HepG2 (cell line): ENCODE measurements at regions not wholly inside any gene's neighbourhood (a gene's known extent, or its start where the extent isn't known, plus 50 kb on each side); places are given as distances from the start of the nearest gene placed in this dataset.

ENCODE experiments used
- ATAC-seq: fragments of 200-7000 bp; cut with Tn5 transposase; 3 replicates; pipeline ENCODE4 v1.9.1; 2020; ENCODE audit warnings: mild to moderate bottlenecking, moderate library complexity
- BruUV-seq: library from RNA; stranded (reverse); fragments of 400-500 nt; replicated peaks from 2 replicates; lab custom pipeline; 2021; lab: Mats Ljungman, UMichigan
- CTCF ChIA-PET: fragments of 300-600 bp; formaldehyde crosslinking; extraction: SDS; loops from one replicate; lab custom pipeline; 2021; ENCODE audit warnings: low total read pairs, inconsistent platforms, low intra/inter-chr PET ratio; lab: Yijun Ruan, JAX
- POLR2A ChIA-PET: fragments of 350-600 bp; sonication (Branson Sonifier 250); formaldehyde crosslinking; loops from one replicate; lab custom pipeline; 2020; ENCODE audit warnings: antibody characterized with exemption, inconsistent platforms; lab: Yijun Ruan, JAX
- DNase-seq: peaks from one replicate; pipeline ENCODE4 v3.0.0-alpha.2; 2015; ENCODE audit warnings: low spot score
- FAIRE-seq: peaks from 3 replicates; lab custom pipeline; 2011; peaks lifted over from hg19 to GRCh38; lab: Jason Lieb, UNC
- H2AFZ ChIP-seq: one replicate; pipeline ENCODE4 v1.6.1; 2011; ENCODE audit warnings: low read length, inconsistent platforms
- H3K27ac ChIP-seq: fragments of 300-600 bp; 3 replicates; pipeline ENCODE4 v1.8.0; 2011; ENCODE audit warnings: mixed run types, mild to moderate bottlenecking, mixed read lengths, low read length, inconsistent platforms; ENCODE audit not compliant: insufficient read depth; ENCODE audit errors: extremely low read length
- H3K27me3 ChIP-seq, 2 experiments: fragments of 200-600 bp in 1 of 2; 2 replicates in 1 of 2; 3 replicates in 1 of 2; pipeline versions ENCODE4 v1.6.0 to v1.8.0; 2011; ENCODE audit warnings: low read length in 2 of 2, mild to moderate bottlenecking in 2 of 2, moderate library complexity in 2 of 2, inconsistent platforms in 1 of 2; ENCODE audit not compliant: insufficient read depth in 2 of 2, control insufficient read depth in 1 of 2
- H3K36me3 ChIP-seq, 2 experiments: fragments of 200-600 bp in 1 of 2; replicated peaks in 1 of 2; 2 replicates in 1 of 2; 3 replicates in 1 of 2; pipeline versions ENCODE4 v1.5.1 to v1.8.0; 2011; ENCODE audit warnings: low read length in 2 of 2, inconsistent platforms in 1 of 2; ENCODE audit not compliant: insufficient read depth in 2 of 2, control insufficient read depth in 1 of 2
- H3K4me1 ChIP-seq: 2 replicates; pipeline ENCODE4 v1.5.1; 2012; ENCODE audit warnings: low read length, inconsistent platforms; ENCODE audit not compliant: insufficient read depth
- H3K4me2 ChIP-seq: 2 replicates; pipeline ENCODE4 v1.6.0; 2011; ENCODE audit warnings: low read depth, low read length, inconsistent platforms
- H3K4me3 ChIP-seq, 3 experiments: fragments of 200-600 bp in 1 of 3; sonication (generic), shearing (Covaris generic) in 1 of 3; replicated peaks in 1 of 3; 2 replicates each; pipeline ENCODE4 v1.5.1; 2011 to 2016; ENCODE audit warnings: low read length in 3 of 3, inconsistent platforms in 2 of 3, low read depth in 2 of 3, mild to moderate bottlenecking in 2 of 3, control low read depth in 1 of 3, mixed read lengths in 1 of 3; ENCODE audit not compliant: insufficient read depth in 1 of 3
- H3K79me2 ChIP-seq: one replicate; pipeline ENCODE4 v1.6.1; 2011; ENCODE audit warnings: low read length, inconsistent platforms; ENCODE audit not compliant: insufficient read depth
- H3K9ac ChIP-seq: 2 replicates; pipeline ENCODE4 v1.6.0; 2011; ENCODE audit warnings: mild to moderate bottlenecking, low read depth, low read length, inconsistent platforms; ENCODE audit not compliant: insufficient read depth
- H3K9me3 ChIP-seq: 2 replicates; pipeline ENCODE4 v1.5.1; 2012; ENCODE audit warnings: mild to moderate bottlenecking, low read length
- H4K20me1 ChIP-seq: 2 replicates; pipeline ENCODE4 v1.6.0; 2011; ENCODE audit warnings: inconsistent platforms, mild to moderate bottlenecking, low read length, moderate library complexity; ENCODE audit not compliant: insufficient read depth
- ARHGAP35 ChIP-seq: sonication (generic); formaldehyde crosslinking; IDR thresholded peaks from 2 replicates; pipeline ENCODE4 v1.9.0; 2022; ENCODE audit warnings: mild to moderate bottlenecking, inconsistent platforms, moderate library complexity, missing genetic modification reagents, borderline replicate concordance
- CBX5 ChIP-seq: sonication (generic); formaldehyde crosslinking; IDR thresholded peaks from 2 replicates; pipeline ENCODE4 v1.4.0; 2020; ENCODE audit warnings: missing genetic modification reagents, borderline replicate concordance
- HNRNPLL ChIP-seq: fragments of 200-400 bp; formaldehyde crosslinking; IDR thresholded peaks from 2 replicates; pipeline ENCODE4 v1.6.1; 2017; ENCODE audit warnings: mild to moderate bottlenecking, low read depth, low read length; ENCODE audit not compliant: poor library complexity, severe bottlenecking
- KDM5A ChIP-seq: fragments of 200-600 bp; sonication (generic); IDR thresholded peaks from 2 replicates; pipeline ENCODE4 v1.7.0; 2018; ENCODE audit warnings: antibody characterized with exemption, mild to moderate bottlenecking, low read length, borderline replicate concordance
- MXD1 ChIP-seq: sonication (generic); formaldehyde crosslinking; IDR thresholded peaks from 2 replicates; pipeline ENCODE4 v1.4.0; 2020; ENCODE audit warnings: mild to moderate bottlenecking, missing genetic modification reagents
- MYPOP ChIP-seq: sonication (generic); formaldehyde crosslinking; IDR thresholded peaks from 2 replicates; pipeline ENCODE4 v1.8.1; 2023; ENCODE audit warnings: mild to moderate bottlenecking, moderate library complexity, missing genetic modification reagents
- NFATC3 ChIP-seq: sonication (generic); formaldehyde crosslinking; IDR thresholded peaks from 2 replicates; pipeline ENCODE4 v1.5.1; 2020; ENCODE audit warnings: mild to moderate bottlenecking, missing genetic modification reagents
- NFE2L2 ChIP-seq: fragments of 150-350 bp; IDR thresholded peaks from 2 replicates; pipeline ENCODE4 v1.6.1; 2014; ENCODE audit warnings: low read length
- NR2F1 ChIP-seq, 2 experiments: fragments of 450-650 bp in 1 of 2; formaldehyde crosslinking in 1 of 2; IDR thresholded peaks; 2 replicates each; pipeline versions ENCODE4 v1.5.0 to v1.6.1; 2016 to 2020; ENCODE audit warnings: mild to moderate bottlenecking in 1 of 2, missing compliant biosample characterization in 1 of 2, missing genetic modification reagents in 1 of 2, moderate library complexity in 1 of 2
- RFX1 ChIP-seq: fragments of 450-650 bp; IDR thresholded peaks from 2 replicates; pipeline ENCODE4 v1.6.1; 2017
- SETDB1 ChIP-seq: sonication (generic); formaldehyde crosslinking; IDR thresholded peaks from 2 replicates; pipeline ENCODE4 v1.5.1; 2020; ENCODE audit warnings: missing genetic modification reagents, mild to moderate bottlenecking, borderline replicate concordance
- TP53 ChIP-seq: sonication (generic); formaldehyde crosslinking; conservative IDR thresholded peaks from 2 replicates; pipeline ENCODE4 v1.4.0; 2020; ENCODE audit warnings: missing genetic modification reagents
- ZBTB42 ChIP-seq: sonication (generic); formaldehyde crosslinking; IDR thresholded peaks from 2 replicates; pipeline ENCODE4 v1.5.0; 2020; ENCODE audit warnings: mild to moderate bottlenecking, missing genetic modification reagents
- ZNF260 ChIP-seq: sonication (generic); formaldehyde crosslinking; IDR thresholded peaks from 2 replicates; pipeline ENCODE4 v1.4.0; 2020; ENCODE audit warnings: missing genetic modification reagents, low read depth, mild to moderate bottlenecking, borderline replicate concordance
- ZNF740 ChIP-seq: sonication (generic); formaldehyde crosslinking; IDR thresholded peaks from 2 replicates; pipeline ENCODE4 v1.4.0; 2020; ENCODE audit warnings: missing genetic modification reagents
- WGBS: methylation state at CpG from one replicate; pipeline ENCODE4 v1.1.6; 2017; ENCODE audit warnings: low lambda C conversion rate; 5-methylcytosine and 5-hydroxymethylcytosine counted together
- in situ Hi-C: cut with HindIII; loops from 2 replicates; pipeline ENCODE4 v1.10.0; 2017; ENCODE audit warnings: low pct_unique_long_range_greater_than_20kb; ENCODE audit not compliant: extremely low pct_ligation_motif_present
- intact Hi-C: fragments of 100-400 bp; cut with micrococcal nuclease; formaldehyde crosslinking; loops from one replicate; pipeline ENCODE4 v1.10.0; 2022; ENCODE audit not compliant: unreplicated experiment

GRCh38 chr22:27171212-27171611 is 513.8 kb downstream of the MIAT start:
- Histone ChIP-seq H2AFZ (no peak overlapping the region), H3K27ac (no peak overlapping the region), H3K27me3 (peaks cover 0 to 4% of the 10 kb centered on the region in 2 experiments; a peak in 1 of 5 replicates), H3K4me3 (no peak overlapping the region), H4K20me1 (no peaks in the 10 kb centered on the region), H3K4me1 (no peaks in the 10 kb centered on the region), H3K9ac (no peak overlapping the region), H3K79me2 (no peaks in the 10 kb centered on the region), H3K4me2 (no peak overlapping the region)
- intact Hi-C loops: no loop called here
- DNase-seq: no peak
- 54% methylated on average over 2 of the region's 2 CpGs for WGBS
- no TSS peak for BruUV-seq
- in situ Hi-C loops: no loop called here
- FAIRE-seq: no peak
- no peak for ATAC-seq
- CTCF ChIA-PET: no interaction called here
- TF ChIP-seq TP53 (CRISPR knock-in tag) (no peak), MXD1 (CRISPR knock-in tag) (no peak), HNRNPLL (no peak), ZBTB42 (no peak), ZNF260 (CRISPR knock-in tag) (no peak), SETDB1 (no peak), NFATC3 (CRISPR knock-in tag) (no peak), RFX1 (no peak), NR2F1 (CRISPR knock-in tag; IDR thresholded peaks at IDR 0.05) (no peak), KDM5A (no peak)
- TF ChIP-seq, all 625 proteins: peak for 0
- Histone ChIP-seq H3K36me3 (no peaks in the 10 kb centered on the region), H3K9me3 (no peaks in the 10 kb centered on the region)
- POLR2A ChIA-PET: no interaction called here

- Histone ChIP-seq H3K9ac (no peak overlapping the region), H4K20me1 (no peaks in the 10 kb centered on the region), H2AFZ (no peak overlapping the region), H3K4me1 (no peaks in the 10 kb centered on the region), H3K9me3 (no peaks in the 10 kb centered on the region), H3K4me2 (no peak overlapping the region), H3K27ac (no peak overlapping the region), H3K4me3 (no peak overlapping the region), H3K36me3 (no peaks in the 10 kb centered on the region), H3K79me2 (no peaks in the 10 kb centered on the region), H3K27me3 (peaks cover 0 to 7% of the 10 kb centered on the region in 2 experiments; a peak in 1 of 5 replicates)
- ChIA-PET POLR2A (no interaction called here), CTCF (no interaction called here)
- DNase-seq (no peak), FAIRE-seq (no peak), ATAC-seq (no peak)
- in situ Hi-C loops (no loop called here), intact Hi-C loops (no loop called here)
- under 1% methylated on average over 5 of the region's 5 CpGs for WGBS
- no TSS peak for BruUV-seq
- TF ChIP-seq ARHGAP35 (no peak), MYPOP (CRISPR knock-in tag) (no peak), ZNF740 (CRISPR knock-in tag) (no peak), CBX5 (CRISPR knock-in tag) (no peak), NFE2L2 (no peak)
Measured at GRCh38 chr22:27173530-27173929, 516.1 kb downstream of the MIAT start.
